Central memory CD8-positive, alpha-beta T cell (primary cell): ENCODE measurements at regions not wholly inside any gene's neighbourhood (a gene's known extent, or its start where the extent isn't known, plus 50 kb on each side); places are given as distances from the start of the nearest gene placed in this dataset.

ENCODE experiments used
- ATAC-seq: fragments of 150-1000 bp; cut with Tn5 transposase; replicated peaks from 2 replicates; pipeline ENCODE4 v1.10.0; 2022; ENCODE audit warnings: mild to moderate bottlenecking, moderate FRiP score, moderate number of reproducible peaks; ENCODE audit not compliant: poor library complexity, severe bottlenecking; ENCODE audit errors: extremely low read depth
- DNase-seq, 2 donors: peaks; one replicate each; pipeline ENCODE4 v3.0.0; 2021; ENCODE audit warnings: low spot score in 2 of 2
- H3K27ac Mint-ChIP-seq: one replicate; pipeline ENCODE4 v1.8.0; 2022; ENCODE audit warnings: low read depth, mild to moderate bottlenecking, moderate library complexity, mixed read lengths
- H3K27me3 Mint-ChIP-seq: one replicate; pipeline ENCODE4 v1.8.0; 2022; ENCODE audit warnings: mixed read lengths
- H3K36me3 Mint-ChIP-seq: one replicate; pipeline ENCODE4 v1.8.0; 2022; ENCODE audit warnings: mild to moderate bottlenecking, moderate library complexity, mixed read lengths; ENCODE audit not compliant: insufficient read depth
- H3K4me1 Mint-ChIP-seq: one replicate; pipeline ENCODE4 v1.8.0; 2022; ENCODE audit warnings: mixed read lengths
- H3K4me3 Mint-ChIP-seq: one replicate; pipeline ENCODE4 v1.8.0; 2022; ENCODE audit warnings: mild to moderate bottlenecking, moderate library complexity, mixed read lengths
- H3K9me3 Mint-ChIP-seq: one replicate; pipeline ENCODE4 v1.8.0; 2022; ENCODE audit warnings: mixed read lengths

GRCh38 chr3:189512821-189513220 is 118.4 kb upstream of the TP63 start:
- Mint-ChIP-seq H3K4me3 (no peak overlapping the region), H3K9me3 (peaks cover 6% of the 10 kb centered on the region), H3K36me3 (no peaks in the 10 kb centered on the region), H3K4me1 (no peaks in the 10 kb centered on the region), H3K27me3 (peaks cover 8% of the 10 kb centered on the region), H3K27ac (no peak overlapping the region)
- ATAC-seq (no peak), DNase-seq (no peak)

GRCh38 chr3:189513281-189514117 is 117.7 kb upstream of the TP63 start:
- H3K36me3 Mint-ChIP-seq, result no peaks in the 10 kb centered on the region
- H3K27ac Mint-ChIP-seq, result no peak overlapping the region
- peaks cover 6% of the 10 kb centered on the region for H3K9me3 Mint-ChIP-seq
- no peak overlapping the region for H3K4me3 Mint-ChIP-seq
- no peak for DNase-seq
- no peak for ATAC-seq
- H3K4me1 Mint-ChIP-seq, result no peaks in the 10 kb centered on the region
- H3K27me3 Mint-ChIP-seq, result peaks cover 8% of the 10 kb centered on the region

GRCh38 chr3:189516039-189516438 is 115.2 kb upstream of the TP63 start:
- Mint-ChIP-seq H3K27ac (no peak overlapping the region), H3K9me3 (peaks cover 18% of the 10 kb centered on the region), H3K4me1 (no peaks in the 10 kb centered on the region), H3K27me3 (peaks cover 16% of the 10 kb centered on the region), H3K36me3 (no peaks in the 10 kb centered on the region), H3K4me3 (no peak overlapping the region)
- ATAC-seq (no peak), DNase-seq (no peak)

- H3K4me1 Mint-ChIP-seq, result no peaks in the 10 kb centered on the region
- DNase-seq, result no peak
- no peak for ATAC-seq
- H3K27me3 Mint-ChIP-seq, result peaks cover 16% of the 10 kb centered on the region
- H3K27ac Mint-ChIP-seq, result no peak overlapping the region
- peaks cover 23% of the 10 kb centered on the region for H3K9me3 Mint-ChIP-seq
- H3K4me3 Mint-ChIP-seq, result no peak overlapping the region
- peaks cover 1% of the 10 kb centered on the region for H3K36me3 Mint-ChIP-seq
These were observed 113.2 kb upstream of the TP63 start for GRCh38 chr3:189517981-189518380.

GRCh38 chr3:189519458-189519857 is 111.7 kb upstream of the TP63 start:
- no peaks in the 10 kb centered on the region for H3K4me1 Mint-ChIP-seq
- H3K27me3 Mint-ChIP-seq, result peaks cover 8% of the 10 kb centered on the region
- H3K4me3 Mint-ChIP-seq, result no peak overlapping the region
- H3K36me3 Mint-ChIP-seq, result peaks cover 1% of the 10 kb centered on the region
- DNase-seq, result no peak
- H3K9me3 Mint-ChIP-seq, result peaks cover 23% of the 10 kb centered on the region
- ATAC-seq, result no peak
- no peak overlapping the region for H3K27ac Mint-ChIP-seq

GRCh38 chr3:189529468-189529867 is 101.7 kb upstream of the TP63 start:
- no peaks in the 10 kb centered on the region for H3K36me3 Mint-ChIP-seq
- no peak for ATAC-seq
- DNase-seq, result no peak

GRCh38 chr3:189529889-189530471 is 101.2 kb upstream of the TP63 start:
- H3K27ac Mint-ChIP-seq, result no peak overlapping the region
- H3K4me3 Mint-ChIP-seq, result no peak overlapping the region
- H3K36me3 Mint-ChIP-seq, result no peaks in the 10 kb centered on the region
- no peak for ATAC-seq
- H3K9me3 Mint-ChIP-seq, result no peaks in the 10 kb centered on the region
- H3K27me3 Mint-ChIP-seq, result no peaks in the 10 kb centered on the region
- no peak for DNase-seq
- peaks cover 4% of the 10 kb centered on the region for H3K4me1 Mint-ChIP-seq

More at GRCh38 chr3:189529468-189529867, 101.7 kb upstream of the TP63 start:
- Mint-ChIP-seq H3K27ac (no peak overlapping the region), H3K27me3 (no peaks in the 10 kb centered on the region), H3K4me1 (peaks cover 4% of the 10 kb centered on the region), H3K9me3 (no peaks in the 10 kb centered on the region), H3K4me3 (no peak overlapping the region)

- peaks cover 4% of the 10 kb centered on the region for H3K4me1 Mint-ChIP-seq
These were observed 100.4 kb upstream of the TP63 start for GRCh38 chr3:189530822-189531221.

GRCh38 chr3:189531271-189531670 is 99.9 kb upstream of the TP63 start:
- Mint-ChIP-seq H3K36me3 (no peaks in the 10 kb centered on the region), H3K4me1 (peaks cover 4% of the 10 kb centered on the region), H3K4me3 (no peak overlapping the region), H3K27ac (no peak overlapping the region), H3K9me3 (no peaks in the 10 kb centered on the region), H3K27me3 (no peaks in the 10 kb centered on the region)
- ATAC-seq, result no peak
- DNase-seq, result no peak

More at GRCh38 chr3:189530822-189531221, 100.4 kb upstream of the TP63 start:
- H3K9me3 Mint-ChIP-seq, result no peaks in the 10 kb centered on the region
- DNase-seq (no peak), ATAC-seq (no peak)
- H3K27me3 Mint-ChIP-seq, result no peaks in the 10 kb centered on the region
- no peak overlapping the region for H3K27ac Mint-ChIP-seq
- H3K36me3 Mint-ChIP-seq, result no peaks in the 10 kb centered on the region
- H3K4me3 Mint-ChIP-seq, result no peak overlapping the region

- Mint-ChIP-seq H3K27ac (no peak overlapping the region), H3K4me1 (peaks cover 4% of the 10 kb centered on the region), H3K36me3 (no peaks in the 10 kb centered on the region), H3K9me3 (no peaks in the 10 kb centered on the region), H3K4me3 (no peak overlapping the region), H3K27me3 (no peaks in the 10 kb centered on the region)
- ATAC-seq (no peak), DNase-seq (no peak)
These were observed 96.7 kb upstream of the TP63 start for GRCh38 chr3:189534531-189534930.

- ATAC-seq (no peak), DNase-seq (no peak)
- H3K36me3 Mint-ChIP-seq, result no peaks in the 10 kb centered on the region
- no peaks in the 10 kb centered on the region for H3K9me3 Mint-ChIP-seq
- no peaks in the 10 kb centered on the region for H3K27me3 Mint-ChIP-seq
- no peak overlapping the region for H3K27ac Mint-ChIP-seq
- H3K4me3 Mint-ChIP-seq, result no peak overlapping the region
- no peaks in the 10 kb centered on the region for H3K4me1 Mint-ChIP-seq
These were observed 94.1 kb upstream of the TP63 start for GRCh38 chr3:189537135-189537534.

- Mint-ChIP-seq H3K36me3 (no peaks in the 10 kb centered on the region), H3K27me3 (no peaks in the 10 kb centered on the region), H3K4me3 (no peak overlapping the region), H3K4me1 (no peaks in the 10 kb centered on the region), H3K27ac (no peak overlapping the region), H3K9me3 (peaks cover 7% of the 10 kb centered on the region)
- ATAC-seq (no peak), DNase-seq (no peak)
These were observed 83.7 kb upstream of the TP63 start for GRCh38 chr3:189547448-189547847.

GRCh38 chr3:189548053-189548452 is 83.1 kb upstream of the TP63 start:
- Mint-ChIP-seq H3K9me3 (peaks cover 10% of the 10 kb centered on the region), H3K4me1 (no peaks in the 10 kb centered on the region), H3K27ac (no peak overlapping the region), H3K4me3 (no peak overlapping the region), H3K27me3 (no peaks in the 10 kb centered on the region), H3K36me3 (no peaks in the 10 kb centered on the region)
- ATAC-seq (no peak), DNase-seq (no peak)
